Panc1 (cell line): ENCODE measurements at regions not wholly inside any gene's neighbourhood (a gene's known extent, or its start where the extent isn't known, plus 50 kb on each side); places are given as distances from the start of the nearest gene placed in this dataset.

Source experiments
- ATAC-seq: fragments of 200-7000 bp; cut with Tn5 transposase; 2 replicates; pipeline ENCODE4 v1.9.1; 2020; ENCODE audit warnings: mild to moderate bottlenecking, moderate library complexity
- BruUV-seq: library from RNA; stranded (reverse); fragments of 400-500 nt; replicated peaks from 2 replicates; lab custom pipeline; 2021; lab: Mats Ljungman, UMichigan
- CTCF ChIA-PET: fragments of 300-600 bp; sonication (Branson Sonifier 250); formaldehyde crosslinking; loops from one replicate; lab custom pipeline; 2022; ENCODE audit warnings: antibody characterized with exemption; lab: Charles Lee
- POLR2A ChIA-PET: fragments of 300-600 bp; sonication (Branson Sonifier 250); formaldehyde crosslinking; loops from one replicate; lab custom pipeline; 2022; ENCODE audit warnings: antibody characterized with exemption; lab: Charles Lee
- DNase-seq: peaks from one replicate; pipeline ENCODE4 v3.0.0-alpha.2; 2010; ENCODE audit warnings: low read depth, low spot score
- H3K27ac ChIP-seq: 2 replicates; pipeline ENCODE4 v1.5.1; 2011; ENCODE audit warnings: mild to moderate bottlenecking, low read length, inconsistent platforms
- H3K27me3 ChIP-seq: fragments of 200-500 bp; sonication (Bioruptor generic); 2 replicates; pipeline ENCODE4 v1.6.0; 2014; ENCODE audit warnings: low read length, inconsistent platforms; ENCODE audit not compliant: control insufficient read depth, insufficient read depth
- H3K36me3 ChIP-seq: fragments of 200-500 bp; sonication (Bioruptor generic); 2 replicates; pipeline ENCODE4 v1.5.1; 2014; ENCODE audit warnings: inconsistent platforms, mild to moderate bottlenecking, low read length, moderate library complexity; ENCODE audit not compliant: control insufficient read depth, insufficient read depth
- H3K4me1 ChIP-seq: 2 replicates; pipeline ENCODE4 v1.5.1; 2011; ENCODE audit warnings: inconsistent platforms, mild to moderate bottlenecking, low read length, moderate library complexity; ENCODE audit not compliant: control insufficient read depth, insufficient read depth
- H3K4me3 ChIP-seq, 2 experiments: 2 replicates each; pipeline ENCODE4 v1.5.1; 2011 to 2012; ENCODE audit warnings: low read depth in 2 of 2, low read length in 2 of 2, mild to moderate bottlenecking in 2 of 2, inconsistent platforms in 1 of 2, moderate library complexity in 1 of 2
- H3K9me3 ChIP-seq: fragments of 200-500 bp; sonication (Bioruptor generic); 2 replicates; pipeline ENCODE4 v1.5.1; 2014; ENCODE audit warnings: low read depth, mild to moderate bottlenecking, inconsistent platforms, low read length, moderate library complexity; ENCODE audit not compliant: control insufficient read depth, insufficient read depth
- POLR2AphosphoS5 ChIP-seq: IDR thresholded peaks from 2 replicates; pipeline ENCODE4 v1.6.1; 2012; ENCODE audit warnings: mild to moderate bottlenecking, low read depth, low read length, moderate library complexity
- SIN3A ChIP-seq: IDR thresholded peaks from 2 replicates; pipeline ENCODE4 v1.6.1; 2012; ENCODE audit warnings: low read depth, mild to moderate bottlenecking, low read length, moderate library complexity, borderline replicate concordance; ENCODE audit not compliant: insufficient read depth
- TCF7L2 ChIP-seq: IDR thresholded peaks from 2 replicates; pipeline ENCODE4 v1.6.1; 2011; ENCODE audit warnings: mild to moderate bottlenecking, low read depth, low read length, inconsistent platforms
- in situ Hi-C: cut with HindIII; loops from 2 replicates; pipeline ENCODE4 v1.10.0; 2016; ENCODE audit warnings: low sequenced_read_pairs, low pct_unique_long_range_greater_than_20kb
- intact Hi-C: fragments of 100-400 bp; cut with micrococcal nuclease; formaldehyde crosslinking; loops from one replicate; pipeline ENCODE4 v1.10.0; 2022; ENCODE audit not compliant: unreplicated experiment
- TF ChIP-seq, protein P1 (sequence below), 2 experiments: IDR thresholded peaks; 2 replicates each; pipeline ENCODE4 v1.6.1; 2011 to 2012; ENCODE audit warnings: low read depth in 2 of 2, control low read depth in 1 of 2, low read length in 1 of 2, mild to moderate bottlenecking in 1 of 2, moderate library complexity in 1 of 2; ENCODE audit not compliant: insufficient read depth in 1 of 2
- TF ChIP-seq, protein P2 (sequence below): fragments of 450-650 bp; IDR thresholded peaks from 2 replicates; pipeline ENCODE4 v1.5.1; 2017; ENCODE audit warnings: mild to moderate bottlenecking

DNA sequence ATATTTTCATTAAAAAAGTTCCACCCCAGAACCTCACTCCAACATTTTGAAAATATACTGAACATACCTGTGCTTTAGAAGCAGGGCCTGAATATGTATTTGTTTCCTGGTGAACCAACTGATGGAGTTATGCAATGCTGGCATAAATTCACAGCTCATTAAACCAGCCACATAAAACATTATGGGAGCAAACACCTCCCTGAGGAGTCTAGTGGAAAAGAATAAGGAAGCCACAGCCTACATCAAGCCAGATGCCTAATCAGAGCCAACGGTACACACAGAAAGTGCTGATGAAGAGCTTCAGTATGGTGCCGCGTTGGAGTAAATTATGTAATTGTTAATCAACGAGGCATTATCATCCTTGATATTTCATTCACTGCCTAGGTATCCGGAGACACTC is 199.5 kb downstream of the AJAP1 start:
- no peak overlapping the region for H3K27ac ChIP-seq
- in situ Hi-C loops (no loop called here), intact Hi-C loops (no loop called here)
- ChIA-PET CTCF (interaction anchor here (0.7 kb wide), 1 partner anchor 970 kb away, joined by 3 read pairs; no protein-coding TSS in a partner anchor), POLR2A (no interaction called here)
- H3K4me1 ChIP-seq, result no peaks in the 10 kb centered on the region
- DNase-seq, result no peak
- no peaks in the 10 kb centered on the region for H3K27me3 ChIP-seq
- TF ChIP-seq TCF7L2 (no peak), SIN3A (no peak), POLR2AphosphoS5 (no peak)
- TF ChIP-seq, protein P1, sequence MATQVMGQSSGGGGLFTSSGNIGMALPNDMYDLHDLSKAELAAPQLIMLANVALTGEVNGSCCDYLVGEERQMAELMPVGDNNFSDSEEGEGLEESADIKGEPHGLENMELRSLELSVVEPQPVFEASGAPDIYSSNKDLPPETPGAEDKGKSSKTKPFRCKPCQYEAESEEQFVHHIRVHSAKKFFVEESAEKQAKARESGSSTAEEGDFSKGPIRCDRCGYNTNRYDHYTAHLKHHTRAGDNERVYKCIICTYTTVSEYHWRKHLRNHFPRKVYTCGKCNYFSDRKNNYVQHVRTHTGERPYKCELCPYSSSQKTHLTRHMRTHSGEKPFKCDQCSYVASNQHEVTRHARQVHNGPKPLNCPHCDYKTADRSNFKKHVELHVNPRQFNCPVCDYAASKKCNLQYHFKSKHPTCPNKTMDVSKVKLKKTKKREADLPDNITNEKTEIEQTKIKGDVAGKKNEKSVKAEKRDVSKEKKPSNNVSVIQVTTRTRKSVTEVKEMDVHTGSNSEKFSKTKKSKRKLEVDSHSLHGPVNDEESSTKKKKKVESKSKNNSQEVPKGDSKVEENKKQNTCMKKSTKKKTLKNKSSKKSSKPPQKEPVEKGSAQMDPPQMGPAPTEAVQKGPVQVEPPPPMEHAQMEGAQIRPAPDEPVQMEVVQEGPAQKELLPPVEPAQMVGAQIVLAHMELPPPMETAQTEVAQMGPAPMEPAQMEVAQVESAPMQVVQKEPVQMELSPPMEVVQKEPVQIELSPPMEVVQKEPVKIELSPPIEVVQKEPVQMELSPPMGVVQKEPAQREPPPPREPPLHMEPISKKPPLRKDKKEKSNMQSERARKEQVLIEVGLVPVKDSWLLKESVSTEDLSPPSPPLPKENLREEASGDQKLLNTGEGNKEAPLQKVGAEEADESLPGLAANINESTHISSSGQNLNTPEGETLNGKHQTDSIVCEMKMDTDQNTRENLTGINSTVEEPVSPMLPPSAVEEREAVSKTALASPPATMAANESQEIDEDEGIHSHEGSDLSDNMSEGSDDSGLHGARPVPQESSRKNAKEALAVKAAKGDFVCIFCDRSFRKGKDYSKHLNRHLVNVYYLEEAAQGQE (IDR thresholded peaks at IDR 0.05; ENCODE audit: insufficient read depth in 1 of 2, low read depth in 2 of 2, low read length in 1 of 2), result no peak
- TF ChIP-seq, protein P2, sequence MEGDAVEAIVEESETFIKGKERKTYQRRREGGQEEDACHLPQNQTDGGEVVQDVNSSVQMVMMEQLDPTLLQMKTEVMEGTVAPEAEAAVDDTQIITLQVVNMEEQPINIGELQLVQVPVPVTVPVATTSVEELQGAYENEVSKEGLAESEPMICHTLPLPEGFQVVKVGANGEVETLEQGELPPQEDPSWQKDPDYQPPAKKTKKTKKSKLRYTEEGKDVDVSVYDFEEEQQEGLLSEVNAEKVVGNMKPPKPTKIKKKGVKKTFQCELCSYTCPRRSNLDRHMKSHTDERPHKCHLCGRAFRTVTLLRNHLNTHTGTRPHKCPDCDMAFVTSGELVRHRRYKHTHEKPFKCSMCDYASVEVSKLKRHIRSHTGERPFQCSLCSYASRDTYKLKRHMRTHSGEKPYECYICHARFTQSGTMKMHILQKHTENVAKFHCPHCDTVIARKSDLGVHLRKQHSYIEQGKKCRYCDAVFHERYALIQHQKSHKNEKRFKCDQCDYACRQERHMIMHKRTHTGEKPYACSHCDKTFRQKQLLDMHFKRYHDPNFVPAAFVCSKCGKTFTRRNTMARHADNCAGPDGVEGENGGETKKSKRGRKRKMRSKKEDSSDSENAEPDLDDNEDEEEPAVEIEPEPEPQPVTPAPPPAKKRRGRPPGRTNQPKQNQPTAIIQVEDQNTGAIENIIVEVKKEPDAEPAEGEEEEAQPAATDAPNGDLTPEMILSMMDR, result no peak
- H3K9me3 ChIP-seq, result no peaks in the 10 kb centered on the region
- no peaks in the 10 kb centered on the region for H3K36me3 ChIP-seq
- H3K4me3 ChIP-seq, result no peak overlapping the region
- no TSS peak for BruUV-seq
- no peak for ATAC-seq

DNA sequence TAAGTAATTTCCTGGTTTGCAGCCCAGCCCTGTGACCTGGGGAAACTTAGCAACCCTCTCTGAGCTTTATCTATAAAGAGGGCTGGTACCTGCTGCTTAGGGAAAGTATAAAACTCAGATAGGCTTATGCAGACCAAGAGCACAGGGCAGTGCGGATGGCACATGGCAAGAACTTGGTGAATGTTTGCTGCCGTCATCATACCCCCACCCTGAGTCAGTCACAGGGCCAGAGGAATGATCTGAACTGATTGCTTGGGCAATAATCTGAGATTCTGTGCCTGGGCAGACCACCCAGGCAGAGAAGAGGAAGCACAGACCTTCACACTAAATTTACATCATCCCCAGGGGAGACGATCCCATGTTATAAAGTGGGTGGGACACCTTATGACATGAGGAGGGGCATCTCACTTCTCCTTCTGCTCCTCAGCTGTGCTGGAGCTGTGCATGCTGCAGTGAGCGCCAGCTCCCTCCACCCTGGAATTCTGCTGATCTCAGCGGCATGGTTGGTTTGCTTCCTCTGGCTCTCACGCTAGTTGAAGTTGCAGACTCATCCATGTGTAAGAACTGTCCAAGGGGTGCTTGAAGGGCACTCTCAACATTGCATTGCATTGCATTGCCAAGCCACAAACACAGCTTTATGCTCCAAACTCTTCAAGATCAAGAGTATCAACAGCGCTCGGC is 197.1 kb downstream of the AJAP1 start:
- no TSS peak for BruUV-seq
- Histone ChIP-seq H3K4me3 (no peak overlapping the region), H3K27me3 (no peaks in the 10 kb centered on the region), H3K4me1 (no peaks in the 10 kb centered on the region), H3K36me3 (no peaks in the 10 kb centered on the region), H3K27ac (no peak overlapping the region), H3K9me3 (no peaks in the 10 kb centered on the region)
- ChIA-PET CTCF (no interaction called here), POLR2A (interaction anchor here (0.6 kb wide), 1 partner anchor 1391 kb away, joined by 5 read pairs; no protein-coding TSS in a partner anchor)
- DNase-seq (no peak), ATAC-seq (no peak)
- in situ Hi-C loops (no loop called here), intact Hi-C loops (no loop called here)
- TF ChIP-seq, protein P1 (IDR thresholded peaks at IDR 0.05; ENCODE audit: insufficient read depth in 1 of 2, low read depth in 2 of 2, low read length in 1 of 2), result no peak
- no peak for TF ChIP-seq TCF7L2
- TF ChIP-seq, protein P2, result no peak
- no peak for TF ChIP-seq SIN3A
- TF ChIP-seq POLR2AphosphoS5, result no peak
